Medulla oblongata (tissue), 1 donor: ENCODE measurements at regions not wholly inside any gene's neighbourhood (a gene's known extent, or its start where the extent isn't known, plus 50 kb on each side); places are given as distances from the start of the nearest gene placed in this dataset.
"Not testable (repeated sequence)": the region's sequence is repeated elsewhere in the genome, so short reads cannot be mapped to it uniquely, and the experiment has no call there.

Source experiments
- DNase-seq: peaks from one replicate; pipeline ENCODE4 v3.0.0-alpha.2; 2015; ENCODE audit errors: extremely low spot score

- DNase-seq = no peak
These were observed 62.1 kb upstream of the TEKT1 start for GRCh38 chr17:6893382-6894205.

- DNase-seq = no peak
These were observed 62.6 kb upstream of the TEKT1 start for GRCh38 chr17:6894206-6894528.

- DNase-seq = no peak
These were observed 69.6 kb upstream of the TEKT1 start for GRCh38 chr17:6901086-6901485.

- peak; percentile 73 for DNase-seq
These were observed 71.9 kb upstream of the TEKT1 start for GRCh38 chr17:6903326-6903900.

- DNase-seq = no peak
These were observed 77.3 kb upstream of the TEKT1 start for GRCh38 chr17:6908807-6909206.

GRCh38 chr17:6910987-6911603 is 79.6 kb upstream of the TEKT1 start:
- peak; percentile 50 for DNase-seq

GRCh38 chr17:6912110-6913051 is 80.9 kb upstream of the TEKT1 start:
- DNase-seq = peak; percentile 29

GRCh38 chr17:6913608-6914443 is 82.0 kb upstream of the ALOX12 start:
- peak; percentile 76 for DNase-seq

- DNase-seq = no peak
These were observed 81.1 kb upstream of the ALOX12 start for GRCh38 chr17:6914711-6915110.

- no peak for DNase-seq
These were observed 80.2 kb upstream of the ALOX12 start for GRCh38 chr17:6915620-6916019.

- DNase-seq = no peak
These were observed 76.7 kb upstream of the ALOX12 start for GRCh38 chr17:6919158-6919557.

- DNase-seq = no peak
These were observed 72.5 kb upstream of the ALOX12 start for GRCh38 chr17:6923385-6923784.

- DNase-seq = no peak
These were observed 71.6 kb upstream of the ALOX12 start for GRCh38 chr17:6924208-6924607.

- DNase-seq = no peak
These were observed 69.2 kb upstream of the ALOX12 start for GRCh38 chr17:6926667-6927066.

- DNase-seq = no peak
These were observed 68.3 kb upstream of the ALOX12 start for GRCh38 chr17:6927290-6928126.

- DNase-seq = no peak
These were observed 67.7 kb upstream of the ALOX12 start for GRCh38 chr17:6928193-6928592.

GRCh38 chr17:6930749-6931148 is 65.1 kb upstream of the ALOX12 start:
- DNase-seq = no peak

- not testable (repeated sequence) for DNase-seq
These were observed 61.3 kb upstream of the ALOX12 start for GRCh38 chr17:6934544-6934943.

- DNase-seq = peak; percentile 80
These were observed 59.4 kb upstream of the ALOX12 start for GRCh38 chr17:6936370-6937028.

- no peak for DNase-seq
These were observed 57.2 kb upstream of the ALOX12 start for GRCh38 chr17:6938637-6939036.
